K562 (cell line): ENCODE measurements at regions not wholly inside any gene's neighbourhood (a gene's known extent, or its start where the extent isn't known, plus 50 kb on each side); places are given as distances from the start of the nearest gene placed in this dataset.

ENCODE experiments used
- DMBX1 ChIP-seq: fragments of 250-450 bp; sonication (Bioruptor Pico); IDR thresholded peaks from 2 replicates; pipeline ENCODE4 v1.8.0; 2022; ENCODE audit warnings: inconsistent platforms, mild to moderate bottlenecking, moderate library complexity, borderline replicate concordance
- EP400 ChIP-seq: fragments of 450-650 bp; IDR thresholded peaks from 2 replicates; pipeline ENCODE4 v1.6.1; 2017; ENCODE audit warnings: antibody characterized with exemption, mild to moderate bottlenecking, moderate library complexity
- KAT8 ChIP-seq: fragments of 450-650 bp; IDR thresholded peaks from 2 replicates; pipeline ENCODE4 v1.6.1; 2016; ENCODE audit warnings: low read depth, mild to moderate bottlenecking
- POLR2A ChIP-seq: fragments of 450-650 bp; conservative IDR thresholded peaks from 2 replicates; pipeline ENCODE4 v1.6.1; 2016
- PPARD ChIP-seq: fragments of 250-450 bp; sonication (Bioruptor Pico); IDR thresholded peaks from 2 replicates; pipeline ENCODE4 v1.8.0; 2022; ENCODE audit warnings: inconsistent platforms, mild to moderate bottlenecking, moderate library complexity
- SPI1 ChIP-seq: IDR thresholded peaks from 2 replicates; pipeline ENCODE4 v1.6.1; 2011; ENCODE audit warnings: low read depth, low read length, control low read depth, borderline replicate concordance
- ZBTB1 ChIP-seq: sonication (generic); formaldehyde crosslinking; IDR thresholded peaks from 2 replicates; pipeline ENCODE4 v1.8.1; 2023; ENCODE audit warnings: missing genetic modification reagents, low read depth, mild to moderate bottlenecking, borderline replicate concordance
- ZNF133 ChIP-seq: fragments of 250-450 bp; sonication (Bioruptor Pico); IDR thresholded peaks from 2 replicates; pipeline ENCODE4 v1.4.0; 2020; ENCODE audit warnings: mild to moderate bottlenecking
- TF ChIP-seq, protein P1 (sequence below), 3 experiments: IDR thresholded peaks in 2 of 3; conservative IDR thresholded peaks in 1 of 3; 2 replicates each; pipeline ENCODE4 v1.5.1; 2011 to 2012; ENCODE audit warnings: low read length in 3 of 3, mild to moderate bottlenecking in 3 of 3, control low read depth in 2 of 3, improper control_type of control experiment in 1 of 3, inconsistent platforms in 1 of 3, low read depth in 1 of 3, mixed read lengths in 1 of 3, moderate library complexity in 1 of 3; ENCODE audit not compliant: insufficient read depth in 2 of 3
- TF ChIP-seq, protein P2 (sequence below): fragments of 450-650 bp; formaldehyde crosslinking; IDR thresholded peaks from 2 replicates; pipeline ENCODE4 v1.4.0; 2022; ENCODE audit warnings: missing genetic modification characterization
- TF ChIP-seq, protein P3 (sequence below): fragments of 250-450 bp; sonication (Bioruptor Pico); IDR thresholded peaks from 2 replicates; pipeline ENCODE4 v1.4.0; 2020; ENCODE audit warnings: mild to moderate bottlenecking, moderate library complexity

DNA sequence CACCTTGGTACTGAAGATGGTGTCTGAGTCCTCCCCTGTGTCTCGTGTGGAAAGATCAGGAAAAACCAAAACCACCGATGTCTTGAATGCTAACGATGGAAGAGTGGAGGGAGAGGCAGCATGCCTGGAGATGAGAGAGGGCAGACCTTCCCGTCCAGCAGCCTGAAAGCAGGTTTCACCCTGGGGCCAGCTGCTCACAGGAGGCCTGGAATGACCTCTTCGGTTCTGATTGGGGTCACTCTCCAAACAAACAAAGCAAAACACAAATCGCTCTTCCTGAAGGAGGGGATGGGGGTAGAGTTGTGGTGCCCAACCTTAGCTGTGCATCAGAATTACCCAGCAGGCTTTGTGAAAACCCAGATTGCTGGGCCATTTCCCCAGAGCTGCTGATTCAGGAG lies 142.3 kb upstream of the SOX1 start:
- TF ChIP-seq PPARD (CRISPR knock-in tag) (no peak), DMBX1 (no peak), KAT8 (no peak), SPI1 (no peak), EP400 (no peak), POLR2A (no peak), ZNF133 (CRISPR knock-in tag) (no peak), ZBTB1 (CRISPR knock-in tag) (no peak)
- TF ChIP-seq, protein P1, sequence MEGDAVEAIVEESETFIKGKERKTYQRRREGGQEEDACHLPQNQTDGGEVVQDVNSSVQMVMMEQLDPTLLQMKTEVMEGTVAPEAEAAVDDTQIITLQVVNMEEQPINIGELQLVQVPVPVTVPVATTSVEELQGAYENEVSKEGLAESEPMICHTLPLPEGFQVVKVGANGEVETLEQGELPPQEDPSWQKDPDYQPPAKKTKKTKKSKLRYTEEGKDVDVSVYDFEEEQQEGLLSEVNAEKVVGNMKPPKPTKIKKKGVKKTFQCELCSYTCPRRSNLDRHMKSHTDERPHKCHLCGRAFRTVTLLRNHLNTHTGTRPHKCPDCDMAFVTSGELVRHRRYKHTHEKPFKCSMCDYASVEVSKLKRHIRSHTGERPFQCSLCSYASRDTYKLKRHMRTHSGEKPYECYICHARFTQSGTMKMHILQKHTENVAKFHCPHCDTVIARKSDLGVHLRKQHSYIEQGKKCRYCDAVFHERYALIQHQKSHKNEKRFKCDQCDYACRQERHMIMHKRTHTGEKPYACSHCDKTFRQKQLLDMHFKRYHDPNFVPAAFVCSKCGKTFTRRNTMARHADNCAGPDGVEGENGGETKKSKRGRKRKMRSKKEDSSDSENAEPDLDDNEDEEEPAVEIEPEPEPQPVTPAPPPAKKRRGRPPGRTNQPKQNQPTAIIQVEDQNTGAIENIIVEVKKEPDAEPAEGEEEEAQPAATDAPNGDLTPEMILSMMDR (IDR thresholded peaks at IDR 0.05 in 2 of 3, conservative IDR thresholded peaks at IDR 0.05 in 1 of 3; ENCODE audit: insufficient read depth in 2 of 3, low read depth in 1 of 3, low read length in 3 of 3), result no peak
- TF ChIP-seq, protein P2, sequence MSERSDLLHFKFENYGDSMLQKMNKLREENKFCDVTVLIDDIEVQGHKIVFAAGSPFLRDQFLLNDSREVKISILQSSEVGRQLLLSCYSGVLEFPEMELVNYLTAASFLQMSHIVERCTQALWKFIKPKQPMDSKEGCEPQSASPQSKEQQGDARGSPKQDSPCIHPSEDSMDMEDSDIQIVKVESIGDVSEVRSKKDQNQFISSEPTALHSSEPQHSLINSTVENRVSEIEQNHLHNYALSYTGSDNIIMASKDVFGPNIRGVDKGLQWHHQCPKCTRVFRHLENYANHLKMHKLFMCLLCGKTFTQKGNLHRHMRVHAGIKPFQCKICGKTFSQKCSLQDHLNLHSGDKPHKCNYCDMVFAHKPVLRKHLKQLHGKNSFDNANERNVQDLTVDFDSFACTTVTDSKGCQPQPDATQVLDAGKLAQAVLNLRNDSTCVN (CRISPR knock-in tag), result no peak
- TF ChIP-seq, protein P3, sequence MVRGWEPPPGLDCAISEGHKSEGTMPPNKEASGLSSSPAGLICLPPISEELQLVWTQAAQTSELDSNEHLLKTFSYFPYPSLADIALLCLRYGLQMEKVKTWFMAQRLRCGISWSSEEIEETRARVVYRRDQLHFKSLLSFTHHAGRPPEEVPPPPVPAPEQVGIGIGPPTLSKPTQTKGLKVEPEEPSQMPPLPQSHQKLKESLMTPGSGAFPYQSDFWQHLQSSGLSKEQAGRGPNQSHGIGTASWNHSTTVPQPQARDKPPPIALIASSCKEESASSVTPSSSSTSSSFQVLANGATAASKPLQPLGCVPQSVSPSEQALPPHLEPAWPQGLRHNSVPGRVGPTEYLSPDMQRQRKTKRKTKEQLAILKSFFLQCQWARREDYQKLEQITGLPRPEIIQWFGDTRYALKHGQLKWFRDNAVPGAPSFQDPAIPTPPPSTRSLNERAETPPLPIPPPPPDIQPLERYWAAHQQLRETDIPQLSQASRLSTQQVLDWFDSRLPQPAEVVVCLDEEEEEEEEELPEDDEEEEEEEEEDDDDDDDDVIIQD (CRISPR knock-in tag), result no peak
